Mesenteric fat pad (tissue), 1 donor: ENCODE measurements at regions not wholly inside any gene's neighbourhood (a gene's known extent, or its start where the extent isn't known, plus 50 kb on each side); places are given as distances from the start of the nearest gene placed in this dataset.
"Not testable (repeated sequence)": the region's sequence is repeated elsewhere in the genome, so short reads cannot be mapped to it uniquely, and the experiment has no call there.

Experiments used
- DNase-seq: peaks from one replicate; pipeline ENCODE4 v3.0.0-alpha.2; 2020; ENCODE audit warnings: low spot score
- donor health status: DM: yes; HTN: yes; CAD: no.

DNA sequence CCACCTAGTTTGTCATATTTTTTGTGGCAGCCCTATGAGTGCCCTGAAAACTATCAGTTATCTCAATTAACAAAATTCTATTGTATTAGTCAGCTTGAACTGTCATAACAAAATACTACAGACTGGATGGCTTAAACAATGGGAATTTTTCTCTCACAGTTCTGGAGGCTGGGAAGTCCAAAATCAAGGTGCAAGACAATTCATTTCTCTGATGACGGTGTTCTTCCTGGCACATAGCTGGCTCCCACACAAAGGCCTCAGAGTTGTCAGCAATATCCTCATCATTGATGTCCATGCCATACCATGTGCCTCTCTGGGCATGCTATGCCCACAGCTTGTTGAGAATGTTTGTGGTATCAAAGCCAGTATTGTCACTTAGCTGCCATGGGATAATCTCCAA lies 691.9 kb downstream of the NR2F1-AS1 start:
- no peak for DNase-seq

GRCh38 chr5:92887254-92887653 lies 693.8 kb downstream of the NR2F1-AS1 start:
- no peak for DNase-seq

DNA sequence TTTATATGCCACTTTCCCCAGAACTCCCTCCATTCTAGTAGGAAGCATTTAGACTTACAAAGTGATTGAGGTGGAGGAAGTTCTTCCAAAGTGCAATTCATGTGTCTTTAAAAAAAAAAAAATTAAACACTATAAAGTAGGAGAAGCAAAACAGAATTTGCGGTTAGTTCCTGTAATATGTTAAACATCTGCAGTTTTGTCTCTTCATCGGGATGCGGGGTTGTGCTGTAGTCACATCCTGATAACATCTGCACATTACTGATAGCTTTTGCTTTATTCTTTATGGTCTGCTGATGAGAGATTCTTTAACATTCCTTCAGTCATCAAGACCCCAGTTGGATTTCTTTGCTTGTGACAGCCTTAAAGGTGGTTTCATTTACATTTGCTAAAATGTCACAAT lies 694.3 kb downstream of the NR2F1-AS1 start:
- no peak for DNase-seq

DNA sequence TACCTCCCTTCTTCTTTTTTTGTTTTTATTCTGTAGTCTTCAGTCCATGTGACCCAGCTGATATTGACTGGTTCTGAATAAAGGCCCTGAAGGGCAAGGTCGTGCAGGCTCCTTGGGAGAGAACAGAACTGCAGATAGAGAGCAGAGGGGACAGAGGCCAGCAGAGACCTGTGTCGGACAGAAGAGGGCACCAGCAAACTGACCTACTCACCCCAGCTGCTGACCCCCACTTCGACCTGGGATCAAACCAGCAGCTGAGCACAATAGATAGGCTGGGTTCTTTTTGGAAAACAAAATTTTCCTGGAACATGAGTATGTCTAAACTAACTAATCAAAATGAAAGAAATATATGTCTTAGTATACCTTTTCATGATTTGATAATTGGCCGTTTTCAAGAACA lies 695.1 kb downstream of the NR2F1-AS1 start:
- no peak for DNase-seq

DNA sequence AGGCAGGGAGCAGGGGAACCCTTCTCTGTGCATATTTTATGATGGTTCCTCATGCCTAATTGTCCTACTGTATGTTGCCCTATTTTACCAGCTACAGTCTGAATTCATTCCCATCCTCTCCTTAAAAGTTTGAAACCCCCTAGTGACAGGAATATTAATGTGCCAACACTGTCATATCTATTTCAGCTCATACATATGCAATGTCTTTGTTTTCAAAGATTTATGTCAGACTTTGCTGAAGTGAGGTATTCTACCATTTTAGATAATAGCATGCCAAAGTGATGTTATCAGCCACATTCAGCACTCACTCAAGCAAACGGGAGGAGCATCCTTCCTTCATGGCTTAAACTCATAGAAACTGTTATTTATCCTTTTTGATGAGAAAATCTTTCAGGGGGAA lies 696.5 kb downstream of the NR2F1-AS1 start:
- DNase-seq = no peak

GRCh38 chr5:92879806-92880543 lies 701.0 kb downstream of the NR2F1-AS1 start:
- no peak for DNase-seq

GRCh38 chr5:92874790-92875189 lies 706.2 kb downstream of the NR2F1-AS1 start:
- DNase-seq = no peak

DNA sequence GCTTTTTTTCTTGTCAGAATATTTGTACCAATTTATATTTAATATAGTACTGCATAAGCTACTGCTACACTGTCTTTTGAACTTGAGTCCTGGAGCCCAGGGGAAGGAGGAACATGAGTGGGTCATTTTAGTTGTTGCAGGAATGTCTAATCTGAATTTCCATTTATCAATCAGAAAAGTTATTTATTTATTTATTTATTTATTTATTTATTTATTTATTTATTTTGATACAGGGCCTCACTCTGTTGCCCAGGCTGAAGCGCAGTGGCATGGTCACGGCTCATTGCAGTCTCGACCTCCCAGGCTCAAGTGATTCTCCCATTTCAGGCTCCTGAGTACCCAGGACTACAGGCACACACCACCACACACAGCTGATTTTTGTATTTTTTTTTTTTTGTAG lies 712.6 kb downstream of the NR2F1-AS1 start:
- no peak for DNase-seq

GRCh38 chr5:92864591-92864990 lies 716.4 kb downstream of the NR2F1-AS1 start:
- no peak for DNase-seq

- no peak for DNase-seq
These were observed 717.4 kb downstream of the NR2F1-AS1 start for GRCh38 chr5:92863666-92864065.

- no peak for DNase-seq
These were observed 719.3 kb downstream of the NR2F1-AS1 start for GRCh38 chr5:92861531-92862285.

- no peak for DNase-seq
These were observed 721.0 kb downstream of the NR2F1-AS1 start for GRCh38 chr5:92860061-92860460.

DNA sequence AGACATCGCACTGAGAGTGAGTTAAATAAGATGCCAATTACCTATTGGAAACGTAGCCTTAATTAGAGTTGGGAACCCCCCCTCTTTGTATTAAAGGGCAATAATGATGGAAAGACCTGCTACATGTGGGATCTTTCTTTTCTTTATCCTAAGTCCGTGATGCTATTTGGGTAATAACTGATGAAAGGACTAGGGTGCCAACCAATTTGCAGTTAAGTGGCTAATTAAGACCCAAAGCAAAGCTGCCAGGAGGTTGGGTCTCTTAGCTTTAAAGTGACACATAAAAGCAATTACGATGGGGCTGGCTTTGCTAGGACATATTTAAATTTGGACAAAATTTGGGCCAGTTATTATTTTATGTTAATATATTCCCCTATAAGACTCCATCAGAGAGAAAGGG lies 728.8 kb downstream of the NR2F1-AS1 start:
- DNase-seq = no peak

DNA sequence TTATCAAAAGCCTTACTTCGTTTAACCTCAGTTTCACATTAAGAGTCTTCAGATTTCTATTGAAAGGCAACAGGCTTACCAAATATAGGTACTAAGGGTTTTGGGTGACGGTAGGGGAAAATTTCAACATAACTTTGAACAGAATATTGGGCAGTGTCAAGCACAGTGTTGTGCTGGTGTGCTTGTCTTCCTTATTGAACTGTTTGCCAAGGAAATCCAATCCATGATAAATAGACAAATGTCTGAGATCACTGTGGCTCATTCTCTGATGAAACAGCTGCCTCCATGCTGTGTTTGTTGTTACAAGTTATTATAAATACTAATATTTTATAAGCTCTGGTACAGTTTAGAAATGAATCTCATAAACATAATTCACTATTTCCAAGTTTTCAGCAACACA lies 730.1 kb downstream of the NR2F1-AS1 start:
- no peak for DNase-seq

GRCh38 chr5:92849756-92850155 lies 731.3 kb downstream of the NR2F1-AS1 start:
- DNase-seq = no peak

GRCh38 chr5:92841604-92842155 lies 739.3 kb downstream of the NR2F1-AS1 start:
- no peak for DNase-seq

DNA sequence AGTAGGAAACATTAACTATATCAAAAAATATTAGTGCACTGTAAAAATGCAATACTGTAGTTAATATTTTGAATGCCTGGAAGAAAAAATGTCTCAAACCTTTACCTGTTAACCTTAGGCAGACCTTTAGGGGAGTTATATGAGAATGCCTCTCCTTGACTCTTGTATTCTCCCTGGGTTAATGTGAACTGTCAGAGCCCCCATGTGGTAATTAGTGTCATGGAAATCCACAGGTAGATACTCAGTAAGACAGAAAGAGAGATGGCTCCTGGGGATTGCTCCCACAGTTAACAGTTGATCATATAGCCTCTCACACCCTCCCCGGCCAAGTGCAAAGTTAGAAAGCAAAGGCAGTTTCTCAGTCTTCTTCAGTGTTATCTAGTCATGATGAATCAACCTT lies 742.8 kb downstream of the NR2F1-AS1 start:
- no peak for DNase-seq

GRCh38 chr5:92836855-92837755 lies 743.9 kb downstream of the NR2F1-AS1 start:
- DNase-seq = no peak

DNA sequence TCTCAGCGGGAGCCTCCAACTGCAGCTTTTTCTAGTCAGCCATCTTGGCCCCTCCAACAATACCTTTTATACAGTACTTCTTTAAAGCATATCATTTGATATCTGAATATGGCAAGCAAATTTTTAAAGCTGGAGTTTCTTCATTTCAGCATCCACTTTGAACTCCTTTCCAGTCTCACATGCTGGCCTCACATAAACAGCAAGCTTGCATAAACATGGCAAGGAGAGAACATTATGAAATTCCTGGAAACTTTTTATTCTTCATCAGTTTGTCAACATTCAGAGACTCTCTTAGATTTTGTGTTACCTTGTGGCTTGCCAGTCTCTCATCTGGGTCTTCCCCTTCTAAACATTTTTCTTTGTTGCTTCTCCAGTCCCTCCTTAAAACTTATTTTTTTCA lies 745.3 kb downstream of the NR2F1-AS1 start:
- no peak for DNase-seq

- DNase-seq = not testable (repeated sequence)
These were observed 757.5 kb downstream of the NR2F1-AS1 start for GRCh38 chr5:92823551-92823950.

- DNase-seq = no peak
These were observed 758.8 kb downstream of the NR2F1-AS1 start for GRCh38 chr5:92822183-92822582.
